IMR-90 (cell line): ENCODE measurements at regions not wholly inside any gene's neighbourhood (a gene's known extent, or its start where the extent isn't known, plus 50 kb on each side); places are given as distances from the start of the nearest gene placed in this dataset.

Experiments
- ATAC-seq: fragments of 200-7000 bp; cut with Tn5 transposase; 2 replicates; pipeline ENCODE4 v1.9.1; 2020; ENCODE audit warnings: low read depth, mild to moderate bottlenecking, moderate library complexity
- BruUV-seq: library from RNA; stranded (reverse); fragments of 400-500 nt; replicated peaks from 2 replicates; lab custom pipeline; 2021; lab: Mats Ljungman, UMichigan
- CTCF ChIA-PET: fragments of 300-600 bp; formaldehyde crosslinking; extraction: SDS; loops from one replicate; lab custom pipeline; 2021; ENCODE audit warnings: antibody characterized with exemption; lab: Yijun Ruan, JAX
- POLR2A ChIA-PET: fragments of 300-600 bp; sonication (Branson Sonifier 250); formaldehyde crosslinking; loops from one replicate; lab custom pipeline; 2022; ENCODE audit warnings: antibody characterized with exemption; ENCODE audit not compliant: unreplicated experiment; lab: Charles Lee
- DNase-seq: peaks from one replicate; pipeline ENCODE4 v3.0.0; 2013
- H2AFZ ChIP-seq: replicated peaks from 2 replicates; pipeline ENCODE3; 2013; ENCODE audit warnings: low read length, mild to moderate bottlenecking; ENCODE audit not compliant: poor library complexity
- H2AK5ac ChIP-seq: 2 replicates; pipeline ENCODE4 v1.6.1; 2013; ENCODE audit warnings: low read depth, low read length, inconsistent platforms
- H2AK9ac ChIP-seq: replicated peaks from 2 replicates; pipeline ENCODE3; 2013; ENCODE audit warnings: mild to moderate bottlenecking, low read depth, low read length, moderate library complexity; ENCODE audit not compliant: poor library complexity
- H2BK120ac ChIP-seq: 2 replicates; pipeline ENCODE4 v1.6.1; 2013; ENCODE audit warnings: low read depth, low read length, inconsistent platforms
- H2BK15ac ChIP-seq: 3 replicates; pipeline ENCODE4 v1.6.1; 2013; ENCODE audit warnings: low read depth, low read length, inconsistent platforms
- H2BK20ac ChIP-seq: 2 replicates; pipeline ENCODE4 v1.6.1; 2013; ENCODE audit warnings: low read depth, mild to moderate bottlenecking, inconsistent platforms, low read length, moderate library complexity
- H2BK5ac ChIP-seq: 2 replicates; pipeline ENCODE4 v1.6.1; 2013; ENCODE audit warnings: mild to moderate bottlenecking, low read depth, low read length, inconsistent platforms; ENCODE audit not compliant: poor library complexity, severe bottlenecking
- H3K14ac ChIP-seq: replicated peaks from 2 replicates; pipeline ENCODE4 v1.6.1; 2013; ENCODE audit warnings: low read depth, low read length, inconsistent platforms
- H3K18ac ChIP-seq: 2 replicates; pipeline ENCODE4 v1.6.1; 2013; ENCODE audit warnings: low read depth, low read length, control low read depth
- H3K23ac ChIP-seq: 2 replicates; pipeline ENCODE4 v1.6.1; 2013; ENCODE audit warnings: low read depth, low read length, inconsistent platforms
- H3K27ac ChIP-seq: 2 replicates; pipeline ENCODE4 v1.5.1; 2013; ENCODE audit warnings: mild to moderate bottlenecking, control low read depth, low read length; ENCODE audit not compliant: insufficient read depth
- H3K27me3 ChIP-seq: 2 replicates; pipeline ENCODE4 v1.6.1; 2013; ENCODE audit warnings: low read length; ENCODE audit not compliant: control insufficient read depth, insufficient read depth
- H3K36me3 ChIP-seq: 2 replicates; pipeline ENCODE4 v1.6.1; 2013; ENCODE audit warnings: low read length, mixed read lengths; ENCODE audit not compliant: control insufficient read depth, insufficient read depth
- H3K4ac ChIP-seq: 2 replicates; pipeline ENCODE4 v1.6.1; 2013; ENCODE audit warnings: low read depth, low read length, inconsistent platforms
- H3K4me1 ChIP-seq: 2 replicates; pipeline ENCODE4 v1.6.1; 2013; ENCODE audit warnings: low read length, mixed read lengths; ENCODE audit not compliant: control insufficient read depth, insufficient read depth
- H3K4me2 ChIP-seq: 2 replicates; pipeline ENCODE4 v1.6.1; 2013; ENCODE audit warnings: low read depth, mild to moderate bottlenecking, control low read depth, low read length, moderate library complexity
- H3K4me3 ChIP-seq: 2 replicates; pipeline ENCODE4 v1.5.1; 2013; ENCODE audit warnings: low read depth, mild to moderate bottlenecking, control low read depth, low read length, moderate library complexity; ENCODE audit not compliant: insufficient read depth
- H3K56ac ChIP-seq: 2 replicates; pipeline ENCODE4 v1.6.1; 2013; ENCODE audit warnings: low read length, inconsistent platforms; ENCODE audit not compliant: insufficient read depth; ENCODE audit errors: extremely low read depth
- H3K79me1 ChIP-seq, 2 experiments: 2 replicates each; pipeline ENCODE4 v1.6.1; 2013; ENCODE audit warnings: low read length in 2 of 2, inconsistent platforms in 1 of 2, low read depth in 1 of 2
- H3K9ac ChIP-seq: 2 replicates; pipeline ENCODE4 v1.6.1; 2013; ENCODE audit warnings: low read depth, low read length, control low read depth
- H3K9me1 ChIP-seq: 2 replicates; pipeline ENCODE4 v1.6.1; 2013; ENCODE audit warnings: low read length, inconsistent platforms; ENCODE audit not compliant: insufficient read depth
- H3K9me3 ChIP-seq: 2 replicates; pipeline ENCODE4 v1.6.1; 2013; ENCODE audit warnings: low read length; ENCODE audit not compliant: control insufficient read depth, insufficient read depth
- H4K20me1 ChIP-seq: 2 replicates; pipeline ENCODE4 v1.6.1; 2013; ENCODE audit warnings: low read length, inconsistent platforms; ENCODE audit not compliant: insufficient read depth
- H4K5ac ChIP-seq: 2 replicates; pipeline ENCODE4 v1.6.1; 2013; ENCODE audit warnings: mild to moderate bottlenecking, low read depth, low read length, control low read depth
- H4K8ac ChIP-seq, 2 experiments: 2 replicates each; pipeline ENCODE4 v1.6.1; 2013; ENCODE audit warnings: low read depth in 2 of 2, low read length in 2 of 2, control low read depth in 1 of 2, inconsistent platforms in 1 of 2
- H4K91ac ChIP-seq: 2 replicates; pipeline ENCODE4 v1.6.1; 2013; ENCODE audit warnings: low read depth, low read length, inconsistent platforms; ENCODE audit not compliant: insufficient read depth
- BHLHE40 ChIP-seq: fragments of 150-350 bp; IDR thresholded peaks from 2 replicates; pipeline ENCODE4 v1.6.1; 2016; ENCODE audit warnings: mild to moderate bottlenecking, low read depth, low read length
- CEBPB ChIP-seq: IDR thresholded peaks from 2 replicates; pipeline ENCODE4 v1.6.1; 2012; ENCODE audit warnings: low read depth, low read length, improper control_type of control experiment
- CHD1 ChIP-seq: IDR thresholded peaks from 2 replicates; pipeline ENCODE4 v1.6.1; 2012; ENCODE audit warnings: low read depth, low read length, improper control_type of control experiment
- CTCF ChIP-seq: conservative IDR thresholded peaks from 2 replicates; pipeline ENCODE4 v1.5.1; 2012; ENCODE audit warnings: mild to moderate bottlenecking, low read depth, low read length, improper control_type of control experiment
- ELK1 ChIP-seq: fragments of 150-350 bp; IDR thresholded peaks from 2 replicates; pipeline ENCODE4 v1.6.1; 2016; ENCODE audit warnings: low read depth, mild to moderate bottlenecking, low read length, moderate library complexity, borderline replicate concordance
- FOS ChIP-seq: fragments of 150-350 bp; IDR thresholded peaks from 2 replicates; pipeline ENCODE4 v1.6.1; 2016; ENCODE audit warnings: low read depth, low read length
- MAFK ChIP-seq: IDR thresholded peaks from 2 replicates; pipeline ENCODE4 v1.6.1; 2012; ENCODE audit warnings: low read depth, low read length, improper control_type of control experiment
- MAZ ChIP-seq: IDR thresholded peaks from 2 replicates; pipeline ENCODE4 v1.6.1; 2012; ENCODE audit warnings: low read depth, mild to moderate bottlenecking, low read length, improper control_type of control experiment, moderate library complexity, borderline replicate concordance
- MXI1 ChIP-seq: IDR thresholded peaks from 2 replicates; pipeline ENCODE4 v1.6.1; 2012; ENCODE audit warnings: low read depth, mild to moderate bottlenecking, low read length, moderate library complexity, borderline replicate concordance
- NFE2L2 ChIP-seq: fragments of 150-350 bp; IDR thresholded peaks from 2 replicates; pipeline ENCODE4 v1.6.1; 2016; ENCODE audit warnings: low read depth, mild to moderate bottlenecking, low read length
- POLR2A ChIP-seq: IDR thresholded peaks from 2 replicates; pipeline ENCODE4 v1.6.1; 2012; ENCODE audit warnings: mild to moderate bottlenecking, low read depth, low read length
- RAD21 ChIP-seq: IDR thresholded peaks from 2 replicates; pipeline ENCODE4 v1.6.1; 2012; ENCODE audit warnings: low read length, improper control_type of control experiment
- RCOR1 ChIP-seq: IDR thresholded peaks from 2 replicates; pipeline ENCODE4 v1.6.1; 2012; ENCODE audit warnings: mild to moderate bottlenecking, low read length, improper control_type of control experiment; ENCODE audit not compliant: insufficient replicate concordance
- RFX5 ChIP-seq: IDR thresholded peaks from 2 replicates; pipeline ENCODE4 v1.8.0; 2012; ENCODE audit warnings: low read depth, mild to moderate bottlenecking, low read length, moderate library complexity
- SMC3 ChIP-seq: fragments of 150-350 bp; IDR thresholded peaks from 2 replicates; pipeline ENCODE4 v1.6.1; 2016; ENCODE audit warnings: low read depth, mild to moderate bottlenecking, antibody characterized with exemption, low read length, moderate library complexity
- USF2 ChIP-seq: fragments of 150-350 bp; IDR thresholded peaks from 2 replicates; pipeline ENCODE4 v1.6.1; 2017; ENCODE audit warnings: mild to moderate bottlenecking, antibody characterized with exemption, low read length, low read depth
- WGBS, 2 experiments: methylation state at CpG; one replicate each; pipeline versions ENCODE4 v1.1.5 to v1.1.7; 2013; ENCODE audit warnings: missing lambda C conversion rate in 2 of 2; ENCODE audit not compliant: insufficient read length in 1 of 2; ENCODE audit errors: extremely low coverage in 2 of 2; 5-methylcytosine and 5-hydroxymethylcytosine counted together
- dilution Hi-C: fragments of 300-500 bp; cut with HindIII; formaldehyde crosslinking; loops from one replicate; pipeline ENCODE4 v1.14.3; 2018; ENCODE audit warnings: low sequenced_read_pairs; ENCODE audit not compliant: unreplicated experiment
- in situ Hi-C: fragments of 300-500 bp; cut with MboI; formaldehyde crosslinking; loops from 3 replicates; pipeline ENCODE4 v1.14.3; 2019; ENCODE audit warnings: low sequenced_read_pairs, inconsistent platforms, mixed read lengths
- intact Hi-C: fragments of 100-400 bp; cut with micrococcal nuclease; formaldehyde crosslinking; loops from 2 replicates; pipeline ENCODE4 v1.10.0; 2022

GRCh38 chr11:109521571-109522086 lies 99.6 kb downstream of the C11orf87 start:
- no peak overlapping the region for H3K14ac ChIP-seq
- H3K36me3 ChIP-seq, result no peaks in the 10 kb centered on the region
- no peak overlapping the region for H3K23ac ChIP-seq
- no peak overlapping the region for H4K91ac ChIP-seq
- BruUV-seq, result no TSS peak
- POLR2A ChIA-PET, result no interaction called here
- H2BK120ac ChIP-seq, result no peak overlapping the region
- H2AFZ ChIP-seq, result no peak overlapping the region
- DNase-seq, result no peak
- no peaks in the 10 kb centered on the region for H3K4me1 ChIP-seq
- H2BK15ac ChIP-seq, result no peak overlapping the region
- in situ Hi-C loops, result no loop called here
- no peak overlapping the region for H3K4me3 ChIP-seq
- no peak overlapping the region for H4K5ac ChIP-seq
- no peaks in the 10 kb centered on the region for H3K79me1 ChIP-seq
- H3K27me3 ChIP-seq, result no peaks in the 10 kb centered on the region
- H3K18ac ChIP-seq, result no peak overlapping the region
- no peak overlapping the region for H2BK5ac ChIP-seq
- intact Hi-C loops, result no loop called here
- no peak overlapping the region for H3K56ac ChIP-seq
- no peaks in the 10 kb centered on the region for H4K20me1 ChIP-seq
- no peak overlapping the region for H3K9ac ChIP-seq
- no peak overlapping the region for H3K27ac ChIP-seq
- H2AK5ac ChIP-seq, result no peak overlapping the region
- H4K8ac ChIP-seq, result no peak overlapping the region
- H3K4me2 ChIP-seq, result no peak overlapping the region
- no peaks in the 10 kb centered on the region for H3K9me1 ChIP-seq
- H2BK20ac ChIP-seq, result no peak overlapping the region
- TF ChIP-seq USF2 (no peak), SMC3 (no peak), MAFK (no peak), POLR2A (no peak), MAZ (no peak), RAD21 (no peak), BHLHE40 (no peak), MXI1 (no peak), CEBPB (no peak), ELK1 (no peak), NFE2L2 (no peak), RFX5 (no peak), FOS (no peak), RCOR1 (no peak), CTCF (no peak), CHD1 (no peak)
- CTCF ChIA-PET, result no interaction called here
- peaks cover 5% of the 10 kb centered on the region; the same call in 1 of the 2 replicates for H3K9me3 ChIP-seq
- no CpG with 5 or more reads among the region's 1 CpG for WGBS, 2 experiments
- dilution Hi-C loops, result no loop called here
- no peak overlapping the region for H3K4ac ChIP-seq
- no peak overlapping the region for H2AK9ac ChIP-seq
- no peak for ATAC-seq
